ENCODE measurements at regions not wholly inside any gene's neighbourhood (a gene's known extent, or its start where the extent isn't known, plus 50 kb on each side); places are given as distances from the start of the nearest gene placed in this dataset.

- H3K4me2 ChIP-seq = no peak overlapping the region
- no peak overlapping the region for H3K4me3 ChIP-seq
- DNase-seq (ENCODE audit: low read depth in 1 of 2, low spot score in 1 of 2) (no peak), ATAC-seq (no peak), FAIRE-seq (no peak)
- CTCF ChIA-PET = no interaction called here
- H3K9me3 ChIP-seq = 0 out of 3 replicates have a peak, but pooled peaks cover 2% of the 10 kb centered on the region
- H3K27ac ChIP-seq = no peak overlapping the region
- 17% methylated on average over 3 of the region's 3 CpGs for WGBS (ENCODE audit: missing lambda C conversion rate)
- no peaks in the 10 kb centered on the region for H3K4me1 ChIP-seq
- TF ChIP-seq, protein P1, sequence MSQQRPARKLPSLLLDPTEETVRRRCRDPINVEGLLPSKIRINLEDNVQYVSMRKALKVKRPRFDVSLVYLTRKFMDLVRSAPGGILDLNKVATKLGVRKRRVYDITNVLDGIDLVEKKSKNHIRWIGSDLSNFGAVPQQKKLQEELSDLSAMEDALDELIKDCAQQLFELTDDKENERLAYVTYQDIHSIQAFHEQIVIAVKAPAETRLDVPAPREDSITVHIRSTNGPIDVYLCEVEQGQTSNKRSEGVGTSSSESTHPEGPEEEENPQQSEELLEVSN (IDR thresholded peaks at IDR 0.05; ENCODE audit: borderline replicate concordance, low read depth) = no peak
- TF ChIP-seq FOXS1 (CRISPR knock-in tag; IDR thresholded peaks at IDR 0.05) (no peak), ZNF302 (CRISPR knock-in tag; IDR thresholded peaks at IDR 0.05) (no peak), MAX (IDR thresholded peaks at IDR 0.05) (no peak), SREBF2 (IDR thresholded peaks at IDR 0.05) (no peak), CHD4 (IDR thresholded peaks at IDR 0.05; ENCODE audit: borderline replicate concordance) (no peak)
- TF ChIP-seq, protein P2, sequence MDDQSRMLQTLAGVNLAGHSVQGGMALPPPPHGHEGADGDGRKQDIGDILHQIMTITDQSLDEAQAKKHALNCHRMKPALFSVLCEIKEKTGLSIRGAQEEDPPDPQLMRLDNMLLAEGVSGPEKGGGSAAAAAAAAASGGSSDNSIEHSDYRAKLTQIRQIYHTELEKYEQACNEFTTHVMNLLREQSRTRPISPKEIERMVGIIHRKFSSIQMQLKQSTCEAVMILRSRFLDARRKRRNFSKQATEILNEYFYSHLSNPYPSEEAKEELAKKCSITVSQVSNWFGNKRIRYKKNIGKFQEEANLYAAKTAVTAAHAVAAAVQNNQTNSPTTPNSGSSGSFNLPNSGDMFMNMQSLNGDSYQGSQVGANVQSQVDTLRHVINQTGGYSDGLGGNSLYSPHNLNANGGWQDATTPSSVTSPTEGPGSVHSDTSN (IDR thresholded peaks at IDR 0.05) = no peak
- TF ChIP-seq, protein P3, sequence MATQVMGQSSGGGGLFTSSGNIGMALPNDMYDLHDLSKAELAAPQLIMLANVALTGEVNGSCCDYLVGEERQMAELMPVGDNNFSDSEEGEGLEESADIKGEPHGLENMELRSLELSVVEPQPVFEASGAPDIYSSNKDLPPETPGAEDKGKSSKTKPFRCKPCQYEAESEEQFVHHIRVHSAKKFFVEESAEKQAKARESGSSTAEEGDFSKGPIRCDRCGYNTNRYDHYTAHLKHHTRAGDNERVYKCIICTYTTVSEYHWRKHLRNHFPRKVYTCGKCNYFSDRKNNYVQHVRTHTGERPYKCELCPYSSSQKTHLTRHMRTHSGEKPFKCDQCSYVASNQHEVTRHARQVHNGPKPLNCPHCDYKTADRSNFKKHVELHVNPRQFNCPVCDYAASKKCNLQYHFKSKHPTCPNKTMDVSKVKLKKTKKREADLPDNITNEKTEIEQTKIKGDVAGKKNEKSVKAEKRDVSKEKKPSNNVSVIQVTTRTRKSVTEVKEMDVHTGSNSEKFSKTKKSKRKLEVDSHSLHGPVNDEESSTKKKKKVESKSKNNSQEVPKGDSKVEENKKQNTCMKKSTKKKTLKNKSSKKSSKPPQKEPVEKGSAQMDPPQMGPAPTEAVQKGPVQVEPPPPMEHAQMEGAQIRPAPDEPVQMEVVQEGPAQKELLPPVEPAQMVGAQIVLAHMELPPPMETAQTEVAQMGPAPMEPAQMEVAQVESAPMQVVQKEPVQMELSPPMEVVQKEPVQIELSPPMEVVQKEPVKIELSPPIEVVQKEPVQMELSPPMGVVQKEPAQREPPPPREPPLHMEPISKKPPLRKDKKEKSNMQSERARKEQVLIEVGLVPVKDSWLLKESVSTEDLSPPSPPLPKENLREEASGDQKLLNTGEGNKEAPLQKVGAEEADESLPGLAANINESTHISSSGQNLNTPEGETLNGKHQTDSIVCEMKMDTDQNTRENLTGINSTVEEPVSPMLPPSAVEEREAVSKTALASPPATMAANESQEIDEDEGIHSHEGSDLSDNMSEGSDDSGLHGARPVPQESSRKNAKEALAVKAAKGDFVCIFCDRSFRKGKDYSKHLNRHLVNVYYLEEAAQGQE (IDR thresholded peaks at IDR 0.05) = no peak
- POLR2A ChIA-PET = no interaction called here
These were observed 338.8 kb upstream of the OR4E1 start for GRCh38 chr14:22012452-22012851.

DNA sequence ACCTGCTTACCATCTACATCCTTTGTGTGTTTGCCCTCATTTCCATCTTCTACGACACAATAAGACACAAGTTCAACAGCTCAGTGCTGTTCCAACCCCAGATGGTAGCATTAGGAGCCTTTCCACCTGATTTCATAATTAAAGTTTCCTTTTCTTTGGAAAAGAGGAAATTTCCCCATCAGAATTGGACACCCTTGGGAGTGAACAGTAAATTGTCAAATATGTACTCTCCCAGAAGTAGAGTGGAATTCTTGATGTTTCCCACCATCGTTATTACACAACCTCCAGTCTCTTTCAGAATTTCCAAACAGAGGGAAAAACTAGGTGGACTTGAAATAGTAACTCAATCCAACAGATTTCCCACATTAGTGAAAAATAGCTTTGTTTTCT, 337.6 kb upstream of the OR4E1 start:
- no peak overlapping the region for H3K4me2 ChIP-seq
- ATAC-seq (no peak), DNase-seq (ENCODE audit: low read depth in 1 of 2, low spot score in 1 of 2) (no peak), FAIRE-seq (no peak)
- no peak overlapping the region for H3K4me3 ChIP-seq
- no peaks in the 10 kb centered on the region for H3K4me1 ChIP-seq
- TF ChIP-seq EP300 (IDR thresholded peaks at IDR 0.05) = no peak
- TF ChIP-seq NR3C1 (IDR thresholded peaks at IDR 0.05) = no peak
- TF ChIP-seq MAFK (IDR thresholded peaks at IDR 0.05; ENCODE audit: partially characterized antibody) = no peak
- no peak for TF ChIP-seq RARB (CRISPR knock-in tag; IDR thresholded peaks at IDR 0.05)
- TF ChIP-seq FOXS1 (CRISPR knock-in tag; IDR thresholded peaks at IDR 0.05) = no peak
- TF ChIP-seq RCOR1 (IDR thresholded peaks at IDR 0.05; ENCODE audit: low read depth, low read length) = no peak
- no peak for TF ChIP-seq TP53 (CRISPR knock-in tag; IDR thresholded peaks at IDR 0.05)
- no peak for TF ChIP-seq BHLHE40 (IDR thresholded peaks at IDR 0.05; ENCODE audit: low read depth, low read length)
- no peak for TF ChIP-seq HDAC2 (IDR thresholded peaks at IDR 0.05)
- no peak for TF ChIP-seq ZFP36 (IDR thresholded peaks at IDR 0.05; ENCODE audit: borderline replicate concordance, partially characterized antibody)
- TF ChIP-seq POLR2A (IDR thresholded peaks at IDR 0.05; ENCODE audit: low read length) = no peak
- H3K9me3 ChIP-seq = 0 out of 3 replicates have a peak, but pooled peaks cover 4% of the 10 kb centered on the region
- ChIA-PET CTCF (interaction anchor here (0.7 kb wide), 1 partner anchor 21 kb away, joined by 3 read pairs; no protein-coding TSS in a partner anchor), POLR2A (no interaction called here)
- WGBS (ENCODE audit: missing lambda C conversion rate) = 30% methylated on average over 2 of the region's 2 CpGs
- H3K27ac ChIP-seq = no peak overlapping the region

- ChIA-PET CTCF (interaction anchor here (0.7 kb wide), 1 partner anchor 20 kb away, joined by 3 read pairs; no protein-coding TSS in a partner anchor), POLR2A (no interaction called here)
- no peak for ATAC-seq
- Histone ChIP-seq H3K4me1 (no peaks in the 10 kb centered on the region), H3K9me3 (0 out of 3 replicates have a peak, but pooled peaks cover 4% of the 10 kb centered on the region), H3K27ac (no peak overlapping the region), H3K4me2 (no peak overlapping the region), H3K4me3 (no peak overlapping the region)
- DNase-seq (ENCODE audit: low read depth in 1 of 2, low spot score in 1 of 2) = no peak
- TF ChIP-seq, protein P1 (IDR thresholded peaks at IDR 0.05; ENCODE audit: borderline replicate concordance, low read depth) = no peak
- no peak for TF ChIP-seq RCOR1 (IDR thresholded peaks at IDR 0.05; ENCODE audit: low read depth, low read length)
- no peak for TF ChIP-seq NPAS2 (CRISPR knock-in tag; IDR thresholded peaks at IDR 0.05; ENCODE audit: borderline replicate concordance)
- WGBS (ENCODE audit: missing lambda C conversion rate) = 42% methylated on average over 2 of the region's 2 CpGs
- no peak for FAIRE-seq
These were observed 337.1 kb upstream of the OR4E1 start for GRCh38 chr14:22010545-22011252.
